A549 (cell line): ENCODE measurements at regions not wholly inside any gene's neighbourhood (a gene's known extent, or its start where the extent isn't known, plus 50 kb on each side); places are given as distances from the start of the nearest gene placed in this dataset.

Source experiments
- CBX2 ChIP-seq: fragments of 200-600 bp; sonication (generic); IDR thresholded peaks from 2 replicates; pipeline ENCODE4 v1.6.1; 2016; ENCODE audit warnings: low read depth, mild to moderate bottlenecking, borderline replicate concordance
- GATA3 ChIP-seq: IDR thresholded peaks from 2 replicates; pipeline ENCODE4 v1.6.1; 2012; ENCODE audit warnings: borderline replicate concordance
- POLR2A ChIP-seq: IDR thresholded peaks from 2 replicates; pipeline ENCODE4 v1.6.1; 2012; ENCODE audit warnings: mild to moderate bottlenecking, low read length
- USF2 ChIP-seq: fragments of 450-650 bp; IDR thresholded peaks from 2 replicates; pipeline ENCODE4 v1.6.1; 2014; ENCODE audit warnings: antibody characterized with exemption
- TF ChIP-seq, protein P1 (sequence below): fragments of >200 bp; sonication (Bioruptor Twin); formaldehyde crosslinking; IDR thresholded peaks from 3 replicates; pipeline ENCODE4 v1.5.1; 2016
- TF ChIP-seq, protein P2 (sequence below): fragments of >200 bp; sonication (Bioruptor Twin); formaldehyde crosslinking; IDR thresholded peaks from 3 replicates; pipeline ENCODE4 v1.6.1; 2016

DNA sequence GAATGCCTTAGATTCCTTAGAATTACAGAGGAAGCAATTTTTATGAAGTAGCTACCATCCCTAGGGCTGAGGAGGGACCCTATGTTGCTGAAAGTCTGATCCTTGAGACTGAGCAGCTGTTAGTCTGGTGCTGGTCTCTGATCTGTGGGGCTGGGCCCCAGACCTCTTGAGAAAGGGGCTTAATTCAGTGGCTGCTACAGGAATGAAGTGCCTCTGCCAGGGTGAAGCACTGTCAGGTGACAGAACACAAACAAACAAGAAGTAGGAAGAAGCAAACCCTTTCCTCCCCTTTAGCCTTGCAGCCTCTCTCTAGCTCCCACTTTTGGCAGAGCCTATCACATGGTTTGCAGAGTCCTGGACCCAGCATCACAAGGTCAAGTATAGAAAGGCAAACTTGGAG lies 64.0 kb upstream of the STC2 start:
- TF ChIP-seq, protein P1, sequence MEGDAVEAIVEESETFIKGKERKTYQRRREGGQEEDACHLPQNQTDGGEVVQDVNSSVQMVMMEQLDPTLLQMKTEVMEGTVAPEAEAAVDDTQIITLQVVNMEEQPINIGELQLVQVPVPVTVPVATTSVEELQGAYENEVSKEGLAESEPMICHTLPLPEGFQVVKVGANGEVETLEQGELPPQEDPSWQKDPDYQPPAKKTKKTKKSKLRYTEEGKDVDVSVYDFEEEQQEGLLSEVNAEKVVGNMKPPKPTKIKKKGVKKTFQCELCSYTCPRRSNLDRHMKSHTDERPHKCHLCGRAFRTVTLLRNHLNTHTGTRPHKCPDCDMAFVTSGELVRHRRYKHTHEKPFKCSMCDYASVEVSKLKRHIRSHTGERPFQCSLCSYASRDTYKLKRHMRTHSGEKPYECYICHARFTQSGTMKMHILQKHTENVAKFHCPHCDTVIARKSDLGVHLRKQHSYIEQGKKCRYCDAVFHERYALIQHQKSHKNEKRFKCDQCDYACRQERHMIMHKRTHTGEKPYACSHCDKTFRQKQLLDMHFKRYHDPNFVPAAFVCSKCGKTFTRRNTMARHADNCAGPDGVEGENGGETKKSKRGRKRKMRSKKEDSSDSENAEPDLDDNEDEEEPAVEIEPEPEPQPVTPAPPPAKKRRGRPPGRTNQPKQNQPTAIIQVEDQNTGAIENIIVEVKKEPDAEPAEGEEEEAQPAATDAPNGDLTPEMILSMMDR = no peak
- no peak for TF ChIP-seq CBX2
- no peak for TF ChIP-seq USF2
- TF ChIP-seq GATA3 = no peak
- TF ChIP-seq, protein P2, sequence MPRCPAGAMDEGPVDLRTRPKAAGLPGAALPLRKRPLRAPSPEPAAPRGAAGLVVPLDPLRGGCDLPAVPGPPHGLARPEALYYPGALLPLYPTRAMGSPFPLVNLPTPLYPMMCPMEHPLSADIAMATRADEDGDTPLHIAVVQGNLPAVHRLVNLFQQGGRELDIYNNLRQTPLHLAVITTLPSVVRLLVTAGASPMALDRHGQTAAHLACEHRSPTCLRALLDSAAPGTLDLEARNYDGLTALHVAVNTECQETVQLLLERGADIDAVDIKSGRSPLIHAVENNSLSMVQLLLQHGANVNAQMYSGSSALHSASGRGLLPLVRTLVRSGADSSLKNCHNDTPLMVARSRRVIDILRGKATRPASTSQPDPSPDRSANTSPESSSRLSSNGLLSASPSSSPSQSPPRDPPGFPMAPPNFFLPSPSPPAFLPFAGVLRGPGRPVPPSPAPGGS = no peak
- no peak for TF ChIP-seq POLR2A
